ENCODE measurements at regions not wholly inside any gene's neighbourhood (a gene's known extent, or its start where the extent isn't known, plus 50 kb on each side); places are given as distances from the start of the nearest gene placed in this dataset.
"Not testable (repeated sequence)": the region's sequence is repeated elsewhere in the genome, so short reads cannot be mapped to it uniquely, and the experiment has no call there.

GRCh38 chr2:242017086-242017485, 147.6 kb downstream of the RTP5 start:
- no peaks in the 10 kb centered on the region for H3K4me1 ChIP-seq (ENCODE audit: insufficient read depth)
- 90% methylated on average over 10 of the region's 10 CpGs for WGBS
- H3K4me3 ChIP-seq (ENCODE audit: low read depth, low read length), result no peak overlapping the region
- DNase-seq (ENCODE audit: extremely low spot score), result no peak
- H3K36me3 ChIP-seq (ENCODE audit: insufficient read depth), result no peaks in the 10 kb centered on the region
- no peak overlapping the region for H3K27ac ChIP-seq (ENCODE audit: low read depth)

GRCh38 chr2:242018416-242018815, 148.9 kb downstream of the RTP5 start:
- H3K4me3 ChIP-seq (ENCODE audit: low read depth, low read length); H3K27ac ChIP-seq (ENCODE audit: low read depth); H3K36me3 ChIP-seq (ENCODE audit: insufficient read depth); H3K4me1 ChIP-seq (ENCODE audit: insufficient read depth); DNase-seq (ENCODE audit: extremely low spot score): not testable (repeated sequence)
- WGBS, result 80% methylated on average over 10 of the region's 10 CpGs

GRCh38 chr2:242019344-242019743, 149.8 kb downstream of the RTP5 start:
- no peak for DNase-seq (ENCODE audit: extremely low spot score)
- no peak overlapping the region for H3K27ac ChIP-seq (ENCODE audit: low read depth)
- WGBS, result 87% methylated on average over 11 of the region's 11 CpGs

GRCh38 chr2:242020196-242021004, 150.9 kb downstream of the RTP5 start:
- Histone ChIP-seq H3K36me3 (ENCODE audit: insufficient read depth) (no peaks in the 10 kb centered on the region), H3K4me3 (ENCODE audit: low read depth, low read length) (no peak overlapping the region), H3K27ac (ENCODE audit: low read depth) (no peak overlapping the region), H3K4me1 (ENCODE audit: insufficient read depth) (no peaks in the 10 kb centered on the region)
- no peak for DNase-seq (ENCODE audit: extremely low spot score)
- 50% methylated on average over 26 of the region's 26 CpGs for WGBS

More at GRCh38 chr2:242019344-242019743, 149.8 kb downstream of the RTP5 start:
- Histone ChIP-seq H3K4me1 (ENCODE audit: insufficient read depth) (no peaks in the 10 kb centered on the region), H3K36me3 (ENCODE audit: insufficient read depth) (no peaks in the 10 kb centered on the region), H3K4me3 (ENCODE audit: low read depth, low read length) (no peak overlapping the region)

- 81% methylated on average over 12 of the region's 12 CpGs for WGBS
Measured at GRCh38 chr2:242022550-242023290, 153.2 kb downstream of the RTP5 start.

GRCh38 chr2:242024751-242025355, 155.3 kb downstream of the RTP5 start:
- H3K36me3 ChIP-seq (ENCODE audit: insufficient read depth), result no peaks in the 10 kb centered on the region
- DNase-seq (ENCODE audit: extremely low spot score), result no peak
- no peak overlapping the region for H3K4me3 ChIP-seq (ENCODE audit: low read depth, low read length)
- no peak overlapping the region for H3K27ac ChIP-seq (ENCODE audit: low read depth)
- H3K4me1 ChIP-seq (ENCODE audit: insufficient read depth), result no peaks in the 10 kb centered on the region
- 87% methylated on average over 18 of the region's 18 CpGs for WGBS

More at GRCh38 chr2:242022550-242023290, 153.2 kb downstream of the RTP5 start:
- H3K27ac ChIP-seq (ENCODE audit: low read depth), result no peak overlapping the region
- H3K4me1 ChIP-seq (ENCODE audit: insufficient read depth), result no peaks in the 10 kb centered on the region
- no peak for DNase-seq (ENCODE audit: extremely low spot score)
- H3K4me3 ChIP-seq (ENCODE audit: low read depth, low read length), result no peak overlapping the region
- H3K36me3 ChIP-seq (ENCODE audit: insufficient read depth), result no peaks in the 10 kb centered on the region

GRCh38 chr2:242027676-242028450, 158.3 kb downstream of the RTP5 start:
- Histone ChIP-seq H3K27ac (ENCODE audit: low read depth) (no peak overlapping the region), H3K4me3 (ENCODE audit: low read depth, low read length) (no peak overlapping the region), H3K4me1 (ENCODE audit: insufficient read depth) (peaks cover 3% of the 10 kb centered on the region), H3K36me3 (ENCODE audit: insufficient read depth) (no peaks in the 10 kb centered on the region)
- WGBS, result 86% methylated on average over 24 of the region's 24 CpGs
- DNase-seq (ENCODE audit: extremely low spot score), result no peak

GRCh38 chr2:242029422-242030225, 160.1 kb downstream of the RTP5 start:
- Histone ChIP-seq H3K27ac (ENCODE audit: low read depth) (no peak overlapping the region), H3K36me3 (ENCODE audit: insufficient read depth) (no peaks in the 10 kb centered on the region), H3K4me3 (ENCODE audit: low read depth, low read length) (no peak overlapping the region), H3K4me1 (ENCODE audit: insufficient read depth) (peaks cover 3% of the 10 kb centered on the region)
- WGBS, result 88% methylated on average over 21 of the region's 21 CpGs
- no peak for DNase-seq (ENCODE audit: extremely low spot score)

GRCh38 chr2:242030226-242030575, 160.7 kb downstream of the RTP5 start:
- no peak for DNase-seq (ENCODE audit: extremely low spot score)
- Histone ChIP-seq H3K36me3 (ENCODE audit: insufficient read depth) (no peaks in the 10 kb centered on the region), H3K27ac (ENCODE audit: low read depth) (no peak overlapping the region), H3K4me1 (ENCODE audit: insufficient read depth) (peaks cover 3% of the 10 kb centered on the region), H3K4me3 (ENCODE audit: low read depth, low read length) (no peak overlapping the region)
- WGBS, result 91% methylated on average over 9 of the region's 9 CpGs

GRCh38 chr2:242030858-242031257, 161.3 kb downstream of the RTP5 start:
- 84% methylated on average over 12 of the region's 12 CpGs for WGBS
- no peak overlapping the region for H3K27ac ChIP-seq (ENCODE audit: low read depth)
- peaks cover 3% of the 10 kb centered on the region for H3K4me1 ChIP-seq (ENCODE audit: insufficient read depth)
- DNase-seq (ENCODE audit: extremely low spot score), result no peak
- H3K4me3 ChIP-seq (ENCODE audit: low read depth, low read length), result no peak overlapping the region
- no peaks in the 10 kb centered on the region for H3K36me3 ChIP-seq (ENCODE audit: insufficient read depth)

- Histone ChIP-seq H3K4me3 (ENCODE audit: low read depth, low read length) (no peak overlapping the region), H3K4me1 (ENCODE audit: insufficient read depth) (peaks cover 3% of the 10 kb centered on the region), H3K36me3 (ENCODE audit: insufficient read depth) (no peaks in the 10 kb centered on the region), H3K27ac (ENCODE audit: low read depth) (no peak overlapping the region)
- 66% methylated on average over 20 of the region's 20 CpGs for WGBS
- DNase-seq (ENCODE audit: extremely low spot score), result no peak
Measured at GRCh38 chr2:242031481-242032019, 162.0 kb downstream of the RTP5 start.

- DNase-seq (ENCODE audit: extremely low spot score), result no peak
Measured at GRCh38 chr2:242032780-242033656, 163.5 kb downstream of the RTP5 start.

More at GRCh38 chr2:242032780-242033656, 163.5 kb downstream of the RTP5 start:
- WGBS, result 71% methylated on average over 20 of the region's 20 CpGs
- H3K4me3 ChIP-seq (ENCODE audit: low read depth, low read length), result no peak overlapping the region
- H3K36me3 ChIP-seq (ENCODE audit: insufficient read depth), result no peaks in the 10 kb centered on the region
- peaks cover 3% of the 10 kb centered on the region for H3K4me1 ChIP-seq (ENCODE audit: insufficient read depth)
- H3K27ac ChIP-seq (ENCODE audit: low read depth), result no peak overlapping the region
